Mucosa of rectum (tissue), 2 donors: ENCODE measurements at regions not wholly inside any gene's neighbourhood (a gene's known extent, or its start where the extent isn't known, plus 50 kb on each side); places are given as distances from the start of the nearest gene placed in this dataset.

ENCODE experiments used
- H3K27ac ChIP-seq, 2 donors: one replicate each; pipeline ENCODE4 v1.7.0; 2013; ENCODE audit warnings: inconsistent platforms in 2 of 2, low read depth in 2 of 2, low read length in 2 of 2
- H3K27me3 ChIP-seq, 2 donors: one replicate each; pipeline ENCODE4 v1.7.0; 2013; ENCODE audit warnings: low read length in 2 of 2; ENCODE audit not compliant: control insufficient read depth in 2 of 2, insufficient read depth in 2 of 2
- H3K36me3 ChIP-seq, 2 donors: one replicate each; pipeline ENCODE4 v1.7.0; 2013; ENCODE audit warnings: low read length in 2 of 2; ENCODE audit not compliant: control insufficient read depth in 2 of 2, insufficient read depth in 2 of 2
- H3K4me1 ChIP-seq, 2 donors: one replicate each; pipeline ENCODE4 v1.7.0; 2013; ENCODE audit warnings: low read length in 2 of 2, mild to moderate bottlenecking in 1 of 2; ENCODE audit not compliant: control insufficient read depth in 2 of 2, insufficient read depth in 2 of 2
- H3K4me3 ChIP-seq, 2 donors: one replicate each; pipeline ENCODE4 v1.7.0; 2013; ENCODE audit warnings: low read length in 2 of 2
- H3K9ac ChIP-seq, 2 donors: one replicate each; pipeline ENCODE4 v1.7.0; 2013; ENCODE audit warnings: low read length in 2 of 2, low read depth in 1 of 2, mild to moderate bottlenecking in 1 of 2
- H3K9me3 ChIP-seq, 2 donors: one replicate each; pipeline ENCODE4 v1.7.0; 2013; ENCODE audit warnings: low read length in 2 of 2; ENCODE audit not compliant: control insufficient read depth in 2 of 2
- donor health status: healthy.
- donor health status: Normal muscosa, but diverticular disease.

GRCh38 chr3:194273743-194274310, 77.3 kb downstream of the CPN2 start:
- no peak overlapping the region for H3K27ac ChIP-seq
- no peak overlapping the region for H3K4me3 ChIP-seq
- H3K9ac ChIP-seq, result no peak overlapping the region
- no peaks in the 10 kb centered on the region for H3K36me3 ChIP-seq
- peaks cover 26 to 27% of the 10 kb centered on the region in 2 donors for H3K4me1 ChIP-seq
- no peaks in the 10 kb centered on the region for H3K9me3 ChIP-seq
- no peaks in the 10 kb centered on the region for H3K27me3 ChIP-seq

GRCh38 chr3:194274424-194275085, 76.6 kb downstream of the CPN2 start:
- H3K27ac ChIP-seq, result no peak overlapping the region
- H3K36me3 ChIP-seq, result no peaks in the 10 kb centered on the region
- no peaks in the 10 kb centered on the region for H3K27me3 ChIP-seq
- H3K4me1 ChIP-seq, result peaks cover 22 to 24% of the 10 kb centered on the region in 2 donors
- H3K9me3 ChIP-seq, result no peaks in the 10 kb centered on the region
- no peak overlapping the region for H3K4me3 ChIP-seq
- H3K9ac ChIP-seq, result no peak overlapping the region

DNA sequence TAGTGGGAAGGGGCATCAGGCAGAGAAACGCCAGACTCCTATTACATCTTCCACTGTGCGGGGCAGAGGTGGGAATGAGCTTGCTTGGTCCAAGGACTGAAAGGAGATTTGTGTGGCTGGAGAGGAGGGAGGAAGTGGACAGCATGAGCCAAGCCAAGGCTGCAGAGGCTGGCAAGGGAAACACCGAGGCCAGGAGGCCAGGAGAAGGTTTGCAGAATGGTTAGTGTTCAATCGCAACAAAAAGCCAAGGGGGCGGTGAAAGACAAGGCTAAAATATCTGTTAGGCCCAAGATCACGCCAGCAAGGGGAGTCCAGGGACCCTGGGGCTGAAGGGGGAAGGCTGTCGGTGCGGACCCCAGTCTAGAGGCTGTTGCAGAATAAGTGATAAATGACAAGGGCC, 75.8 kb downstream of the CPN2 start:
- H3K9ac ChIP-seq, result no peak overlapping the region
- no peaks in the 10 kb centered on the region for H3K36me3 ChIP-seq
- H3K9me3 ChIP-seq, result no peaks in the 10 kb centered on the region
- H3K27ac ChIP-seq, result no peak overlapping the region
- peaks cover 18 to 19% of the 10 kb centered on the region in 2 donors for H3K4me1 ChIP-seq
- no peak overlapping the region for H3K4me3 ChIP-seq
- H3K27me3 ChIP-seq, result no peaks in the 10 kb centered on the region

- H3K4me1 ChIP-seq, result peaks cover 15 to 16% of the 10 kb centered on the region in 2 donors
- H3K27ac ChIP-seq, result no peak overlapping the region
- no peaks in the 10 kb centered on the region for H3K27me3 ChIP-seq
- H3K9me3 ChIP-seq, result no peaks in the 10 kb centered on the region
- no peak overlapping the region for H3K9ac ChIP-seq
- no peaks in the 10 kb centered on the region for H3K36me3 ChIP-seq
- no peak overlapping the region for H3K4me3 ChIP-seq
Observed at GRCh38 chr3:194275721-194276120, 75.4 kb downstream of the CPN2 start.

DNA sequence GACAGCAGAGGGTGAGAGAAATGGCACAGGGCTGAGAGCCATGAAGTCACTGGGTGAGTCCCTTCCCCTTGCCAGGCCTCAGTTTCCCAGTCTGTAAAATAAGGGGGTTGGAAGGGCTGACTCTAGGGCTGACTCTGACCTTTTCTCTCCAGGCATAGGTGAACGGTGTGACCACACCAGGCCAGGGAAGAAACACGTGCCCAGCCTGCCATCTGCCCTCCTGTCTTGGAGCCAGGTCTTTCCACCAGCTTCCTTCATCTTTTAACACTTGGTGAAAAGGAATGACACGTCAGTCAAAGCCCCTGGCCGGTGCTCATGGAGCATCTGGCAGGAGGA, 74.4 kb downstream of the CPN2 start:
- H3K9me3 ChIP-seq, result no peaks in the 10 kb centered on the region
- H3K9ac ChIP-seq, result no peak overlapping the region
- no peaks in the 10 kb centered on the region for H3K27me3 ChIP-seq
- H3K4me3 ChIP-seq, result no peak overlapping the region
- H3K27ac ChIP-seq, result no peak overlapping the region
- H3K36me3 ChIP-seq, result no peaks in the 10 kb centered on the region
- H3K4me1 ChIP-seq, result peaks cover 8 to 9% of the 10 kb centered on the region in 2 donors

- Histone ChIP-seq H3K27ac (peak overlapping the region; percentile 49 to 52), H3K9ac (peak overlapping the region in 1 of 2 donors; percentile 24), H3K36me3 (no peaks in the 10 kb centered on the region), H3K4me3 (no peak overlapping the region), H3K4me1 (peaks cover 8 to 9% of the 10 kb centered on the region in 2 donors), H3K27me3 (no peaks in the 10 kb centered on the region), H3K9me3 (no peaks in the 10 kb centered on the region)
Observed at GRCh38 chr3:194277104-194277785, 73.9 kb downstream of the CPN2 start.

- Histone ChIP-seq H3K36me3 (no peaks in the 10 kb centered on the region), H3K9me3 (no peaks in the 10 kb centered on the region), H3K4me1 (peaks cover 8 to 9% of the 10 kb centered on the region in 2 donors), H3K9ac (peak overlapping the region in 1 of 2 donors; percentile 24), H3K27ac (peak overlapping the region in 1 of 2 donors; percentile 52), H3K27me3 (no peaks in the 10 kb centered on the region), H3K4me3 (no peak overlapping the region)
Observed at GRCh38 chr3:194277786-194278130, 73.4 kb downstream of the CPN2 start.

DNA sequence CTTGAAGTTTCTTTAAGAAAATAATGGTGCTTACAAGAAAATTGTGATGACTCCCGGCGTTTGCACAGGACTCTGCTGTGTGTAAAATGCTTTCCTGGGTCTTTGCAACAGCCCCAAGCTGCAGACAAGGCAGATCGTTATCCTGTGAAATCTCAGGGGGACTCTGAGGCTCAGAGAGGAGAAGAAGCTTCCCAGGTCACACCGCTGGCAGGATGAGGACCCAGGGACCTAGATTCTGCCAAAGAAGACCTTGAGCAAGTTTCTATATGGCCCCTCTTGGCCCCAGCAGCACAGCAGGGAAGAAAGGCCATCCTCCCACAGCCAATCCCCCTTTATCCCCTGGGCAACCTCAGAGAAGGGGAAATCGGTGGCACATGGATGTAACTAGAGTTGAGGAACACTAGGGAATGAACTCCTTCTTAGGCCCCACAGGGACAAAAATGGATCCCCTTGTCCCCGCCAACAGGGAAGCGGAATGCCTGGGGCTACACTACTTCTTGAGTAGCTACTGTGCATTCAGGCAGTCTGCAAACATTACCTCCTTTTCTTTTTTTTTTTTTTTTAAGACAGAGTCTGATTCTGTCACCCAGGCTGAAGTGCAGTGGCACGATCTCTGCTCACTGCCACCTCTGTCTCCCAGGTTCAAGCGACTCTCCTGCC, 72.8 kb downstream of the CPN2 start:
- peak overlapping the region in 1 of 2 donors; percentile 16 for H3K27ac ChIP-seq
- H3K36me3 ChIP-seq, result no peaks in the 10 kb centered on the region
- no peak overlapping the region for H3K4me3 ChIP-seq
- H3K9me3 ChIP-seq, result no peaks in the 10 kb centered on the region
- peaks cover 8 to 9% of the 10 kb centered on the region in 2 donors for H3K4me1 ChIP-seq
- peak overlapping the region; percentile 12 to 41 for H3K9ac ChIP-seq
- H3K27me3 ChIP-seq, result no peaks in the 10 kb centered on the region

GRCh38 chr3:194279101-194279500, 72.0 kb downstream of the CPN2 start:
- H3K4me3 ChIP-seq, result no peak overlapping the region
- no peak overlapping the region for H3K9ac ChIP-seq
- no peaks in the 10 kb centered on the region for H3K27me3 ChIP-seq
- no peaks in the 10 kb centered on the region for H3K36me3 ChIP-seq
- H3K27ac ChIP-seq, result no peak overlapping the region
- no peaks in the 10 kb centered on the region for H3K9me3 ChIP-seq
- peaks cover 8 to 13% of the 10 kb centered on the region in 2 donors for H3K4me1 ChIP-seq

- Histone ChIP-seq H3K27ac (no peak overlapping the region), H3K9ac (no peak overlapping the region), H3K4me1 (peaks cover 8 to 13% of the 10 kb centered on the region in 2 donors), H3K4me3 (no peak overlapping the region), H3K27me3 (no peaks in the 10 kb centered on the region), H3K9me3 (no peaks in the 10 kb centered on the region), H3K36me3 (no peaks in the 10 kb centered on the region)
Observed at GRCh38 chr3:194279701-194280360, 71.3 kb downstream of the CPN2 start.
